ENCODE measurements at regions not wholly inside any gene's neighbourhood (a gene's known extent, or its start where the extent isn't known, plus 50 kb on each side); places are given as distances from the start of the nearest gene placed in this dataset.
"Not testable (repeated sequence)": the region's sequence is repeated elsewhere in the genome, so short reads cannot be mapped to it uniquely, and the experiment has no call there.

- DNase-seq: no peak
Observed at GRCh38 chr12:42905419-42905705, 315.8 kb upstream of the PRICKLE1 start.

- no peak for DNase-seq
Observed at GRCh38 chr12:42904683-42905418, 315.3 kb upstream of the PRICKLE1 start.

- no peak for DNase-seq
Observed at GRCh38 chr12:42903736-42904135, 314.2 kb upstream of the PRICKLE1 start.

- DNase-seq: no peak
Observed at GRCh38 chr12:42902001-42902400, 312.5 kb upstream of the PRICKLE1 start.

GRCh38 chr12:42893803-42894202 is 304.3 kb upstream of the PRICKLE1 start:
- no peak for DNase-seq

- no peak for DNase-seq
Observed at GRCh38 chr12:42892702-42893551, 303.4 kb upstream of the PRICKLE1 start.

GRCh38 chr12:42887657-42888056 is 298.1 kb upstream of the PRICKLE1 start:
- no peak for DNase-seq

- DNase-seq: no peak
Observed at GRCh38 chr12:42886160-42886559, 296.6 kb upstream of the PRICKLE1 start.

GRCh38 chr12:42885677-42886076 is 296.1 kb upstream of the PRICKLE1 start:
- DNase-seq: no peak

- no peak for DNase-seq
Observed at GRCh38 chr12:42884116-42884515, 294.6 kb upstream of the PRICKLE1 start.

- no peak for DNase-seq
Observed at GRCh38 chr12:42873401-42873800, 283.9 kb upstream of the PRICKLE1 start.

- DNase-seq: no peak
Observed at GRCh38 chr12:42871816-42872215, 282.3 kb upstream of the PRICKLE1 start.

GRCh38 chr12:42868291-42868690 is 278.7 kb upstream of the PRICKLE1 start:
- DNase-seq: no peak

- no peak for DNase-seq
Observed at GRCh38 chr12:42865282-42865681, 275.7 kb upstream of the PRICKLE1 start.

GRCh38 chr12:42862055-42862454 is 272.5 kb upstream of the PRICKLE1 start:
- DNase-seq: no peak

GRCh38 chr12:42860331-42860730 is 270.8 kb upstream of the PRICKLE1 start:
- not testable (repeated sequence) for DNase-seq

- DNase-seq: no peak
Observed at GRCh38 chr12:42859612-42860011, 270.1 kb upstream of the PRICKLE1 start.

- DNase-seq: no peak
Observed at GRCh38 chr12:42857106-42857505, 267.6 kb upstream of the PRICKLE1 start.

- DNase-seq: no peak
Observed at GRCh38 chr12:42855362-42855950, 265.9 kb upstream of the PRICKLE1 start.

GRCh38 chr12:42854826-42855225 is 265.3 kb upstream of the PRICKLE1 start:
- DNase-seq: no peak

GRCh38 chr12:42854208-42854607 is 264.7 kb upstream of the PRICKLE1 start:
- no peak for DNase-seq

- DNase-seq: no peak
Observed at GRCh38 chr12:42853370-42854140, 264.0 kb upstream of the PRICKLE1 start.

GRCh38 chr12:42846782-42847181 is 257.2 kb upstream of the PRICKLE1 start:
- DNase-seq: no peak

Data from amniotic stem cell (primary cell).